ENCODE measurements at regions not wholly inside any gene's neighbourhood (a gene's known extent, or its start where the extent isn't known, plus 50 kb on each side); places are given as distances from the start of the nearest gene placed in this dataset.

- TF ChIP-seq, protein P1, sequence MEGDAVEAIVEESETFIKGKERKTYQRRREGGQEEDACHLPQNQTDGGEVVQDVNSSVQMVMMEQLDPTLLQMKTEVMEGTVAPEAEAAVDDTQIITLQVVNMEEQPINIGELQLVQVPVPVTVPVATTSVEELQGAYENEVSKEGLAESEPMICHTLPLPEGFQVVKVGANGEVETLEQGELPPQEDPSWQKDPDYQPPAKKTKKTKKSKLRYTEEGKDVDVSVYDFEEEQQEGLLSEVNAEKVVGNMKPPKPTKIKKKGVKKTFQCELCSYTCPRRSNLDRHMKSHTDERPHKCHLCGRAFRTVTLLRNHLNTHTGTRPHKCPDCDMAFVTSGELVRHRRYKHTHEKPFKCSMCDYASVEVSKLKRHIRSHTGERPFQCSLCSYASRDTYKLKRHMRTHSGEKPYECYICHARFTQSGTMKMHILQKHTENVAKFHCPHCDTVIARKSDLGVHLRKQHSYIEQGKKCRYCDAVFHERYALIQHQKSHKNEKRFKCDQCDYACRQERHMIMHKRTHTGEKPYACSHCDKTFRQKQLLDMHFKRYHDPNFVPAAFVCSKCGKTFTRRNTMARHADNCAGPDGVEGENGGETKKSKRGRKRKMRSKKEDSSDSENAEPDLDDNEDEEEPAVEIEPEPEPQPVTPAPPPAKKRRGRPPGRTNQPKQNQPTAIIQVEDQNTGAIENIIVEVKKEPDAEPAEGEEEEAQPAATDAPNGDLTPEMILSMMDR (IDR thresholded peaks at IDR 0.05): no peak
- no peak for TF ChIP-seq POLR2AphosphoS5 (IDR thresholded peaks at IDR 0.05; ENCODE audit: insufficient read depth in 1 of 2, low read depth in 1 of 2)
Observed at GRCh38 chr7:20896996-20897395, 110.3 kb upstream of the SP8 start.
